OCI-LY1 (cell line): ENCODE measurements at regions not wholly inside any gene's neighbourhood (a gene's known extent, or its start where the extent isn't known, plus 50 kb on each side); places are given as distances from the start of the nearest gene placed in this dataset.

Experiments used
- EZH2 ChIP-seq: fragments of 200-600 bp; sonication (generic), shearing (Covaris generic); IDR thresholded peaks from 2 replicates; pipeline ENCODE4 v1.8.0; 2017; ENCODE audit warnings: borderline replicate concordance, mixed run types, mild to moderate bottlenecking, antibody characterized with exemption, low read length, moderate library complexity, mixed read lengths
- TF ChIP-seq, protein P1 (sequence below): fragments of 200-600 bp; sonication (generic), shearing (Covaris generic); IDR thresholded peaks from 2 replicates; pipeline ENCODE4 v1.5.1; 2017; ENCODE audit warnings: mild to moderate bottlenecking, antibody characterized with exemption, low read length, moderate library complexity, mixed read lengths

GRCh38 chr7:79833616-79834015 lies 301.0 kb upstream of the GNAI1 start:
- no peak for TF ChIP-seq EZH2
- TF ChIP-seq, protein P1, sequence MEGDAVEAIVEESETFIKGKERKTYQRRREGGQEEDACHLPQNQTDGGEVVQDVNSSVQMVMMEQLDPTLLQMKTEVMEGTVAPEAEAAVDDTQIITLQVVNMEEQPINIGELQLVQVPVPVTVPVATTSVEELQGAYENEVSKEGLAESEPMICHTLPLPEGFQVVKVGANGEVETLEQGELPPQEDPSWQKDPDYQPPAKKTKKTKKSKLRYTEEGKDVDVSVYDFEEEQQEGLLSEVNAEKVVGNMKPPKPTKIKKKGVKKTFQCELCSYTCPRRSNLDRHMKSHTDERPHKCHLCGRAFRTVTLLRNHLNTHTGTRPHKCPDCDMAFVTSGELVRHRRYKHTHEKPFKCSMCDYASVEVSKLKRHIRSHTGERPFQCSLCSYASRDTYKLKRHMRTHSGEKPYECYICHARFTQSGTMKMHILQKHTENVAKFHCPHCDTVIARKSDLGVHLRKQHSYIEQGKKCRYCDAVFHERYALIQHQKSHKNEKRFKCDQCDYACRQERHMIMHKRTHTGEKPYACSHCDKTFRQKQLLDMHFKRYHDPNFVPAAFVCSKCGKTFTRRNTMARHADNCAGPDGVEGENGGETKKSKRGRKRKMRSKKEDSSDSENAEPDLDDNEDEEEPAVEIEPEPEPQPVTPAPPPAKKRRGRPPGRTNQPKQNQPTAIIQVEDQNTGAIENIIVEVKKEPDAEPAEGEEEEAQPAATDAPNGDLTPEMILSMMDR: no peak
